B cell (primary cell): ENCODE measurements at regions not wholly inside any gene's neighbourhood (a gene's known extent, or its start where the extent isn't known, plus 50 kb on each side); places are given as distances from the start of the nearest gene placed in this dataset.

Experiments used
- CTCF ChIP-seq: fragments of 200-600 bp; IDR thresholded peaks from one replicate; pipeline ENCODE4 v1.8.0; 2022; ENCODE audit warnings: antibody characterized with exemption, mild to moderate bottlenecking
- EZH2 ChIP-seq: IDR thresholded peaks from 2 replicates; pipeline ENCODE4 v1.6.1; 2012; ENCODE audit warnings: borderline replicate concordance, low read depth, mild to moderate bottlenecking, moderate library complexity, low read length; ENCODE audit not compliant: insufficient read depth, poor library complexity, severe bottlenecking

- TF ChIP-seq CTCF (no peak), EZH2 (no peak)
Measured at GRCh38 chr19:31107096-31107495, 242.1 kb downstream of the TSHZ3 start.
